ENCODE measurements at regions not wholly inside any gene's neighbourhood (a gene's known extent, or its start where the extent isn't known, plus 50 kb on each side); places are given as distances from the start of the nearest gene placed in this dataset.

DNA sequence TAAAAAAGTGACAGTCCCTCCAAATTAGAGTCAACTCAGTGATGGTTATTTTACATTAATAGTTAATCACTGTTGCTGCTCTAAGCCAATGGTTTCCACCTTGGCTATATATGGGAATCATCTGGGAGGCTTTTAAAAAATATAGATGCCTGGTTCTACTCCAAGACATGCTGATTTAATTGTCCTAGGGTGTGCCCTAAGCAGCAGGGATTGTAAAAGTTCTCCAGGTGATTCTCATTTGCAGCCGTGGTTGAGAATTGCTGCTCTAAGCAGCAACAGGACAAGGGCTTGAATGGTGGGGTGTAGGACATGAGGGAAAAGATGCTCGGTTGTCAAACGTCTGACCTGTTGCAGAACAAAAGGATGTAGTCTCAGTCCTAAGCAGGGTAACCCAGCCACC lies 405.1 kb upstream of the MCTP2 start:
- TF ChIP-seq, protein P1, sequence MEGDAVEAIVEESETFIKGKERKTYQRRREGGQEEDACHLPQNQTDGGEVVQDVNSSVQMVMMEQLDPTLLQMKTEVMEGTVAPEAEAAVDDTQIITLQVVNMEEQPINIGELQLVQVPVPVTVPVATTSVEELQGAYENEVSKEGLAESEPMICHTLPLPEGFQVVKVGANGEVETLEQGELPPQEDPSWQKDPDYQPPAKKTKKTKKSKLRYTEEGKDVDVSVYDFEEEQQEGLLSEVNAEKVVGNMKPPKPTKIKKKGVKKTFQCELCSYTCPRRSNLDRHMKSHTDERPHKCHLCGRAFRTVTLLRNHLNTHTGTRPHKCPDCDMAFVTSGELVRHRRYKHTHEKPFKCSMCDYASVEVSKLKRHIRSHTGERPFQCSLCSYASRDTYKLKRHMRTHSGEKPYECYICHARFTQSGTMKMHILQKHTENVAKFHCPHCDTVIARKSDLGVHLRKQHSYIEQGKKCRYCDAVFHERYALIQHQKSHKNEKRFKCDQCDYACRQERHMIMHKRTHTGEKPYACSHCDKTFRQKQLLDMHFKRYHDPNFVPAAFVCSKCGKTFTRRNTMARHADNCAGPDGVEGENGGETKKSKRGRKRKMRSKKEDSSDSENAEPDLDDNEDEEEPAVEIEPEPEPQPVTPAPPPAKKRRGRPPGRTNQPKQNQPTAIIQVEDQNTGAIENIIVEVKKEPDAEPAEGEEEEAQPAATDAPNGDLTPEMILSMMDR (IDR thresholded peaks at IDR 0.05; ENCODE audit: low read depth, low read length) = no peak
- DNase-seq (ENCODE audit: low read depth, low spot score) = no peak
- in situ Hi-C loops (cut with HindIII; ENCODE audit: low sequenced_read_pairs) = no loop called here
- H3K4me3 ChIP-seq (ENCODE audit: low read depth, low read length) = no peak overlapping the region

DNA sequence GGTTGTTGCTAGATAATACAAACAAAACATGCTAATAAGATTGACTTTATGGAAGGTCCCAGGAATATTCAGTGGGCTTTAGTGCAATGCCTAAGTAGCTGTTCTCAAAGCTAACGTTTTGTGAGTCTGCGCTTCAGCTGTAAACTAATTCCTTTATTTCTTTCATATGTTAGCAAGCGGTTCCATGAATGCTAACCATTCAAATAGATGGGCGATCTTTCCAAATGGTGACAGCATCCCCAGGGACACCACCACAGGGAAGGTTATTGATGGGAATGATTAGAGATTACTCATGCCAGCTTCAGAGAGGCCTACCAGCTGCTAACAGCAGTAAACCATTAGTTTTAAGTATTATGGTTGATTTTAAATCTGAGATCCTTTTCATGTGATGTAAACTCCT lies 405.7 kb upstream of the MCTP2 start:
- no peak overlapping the region for H3K4me3 ChIP-seq (ENCODE audit: low read depth, low read length)
- TF ChIP-seq, protein P1 (IDR thresholded peaks at IDR 0.05; ENCODE audit: low read depth, low read length) = no peak
- no peak for DNase-seq (ENCODE audit: low read depth, low spot score)
- in situ Hi-C loops (cut with HindIII; ENCODE audit: low sequenced_read_pairs) = no loop called here

DNA sequence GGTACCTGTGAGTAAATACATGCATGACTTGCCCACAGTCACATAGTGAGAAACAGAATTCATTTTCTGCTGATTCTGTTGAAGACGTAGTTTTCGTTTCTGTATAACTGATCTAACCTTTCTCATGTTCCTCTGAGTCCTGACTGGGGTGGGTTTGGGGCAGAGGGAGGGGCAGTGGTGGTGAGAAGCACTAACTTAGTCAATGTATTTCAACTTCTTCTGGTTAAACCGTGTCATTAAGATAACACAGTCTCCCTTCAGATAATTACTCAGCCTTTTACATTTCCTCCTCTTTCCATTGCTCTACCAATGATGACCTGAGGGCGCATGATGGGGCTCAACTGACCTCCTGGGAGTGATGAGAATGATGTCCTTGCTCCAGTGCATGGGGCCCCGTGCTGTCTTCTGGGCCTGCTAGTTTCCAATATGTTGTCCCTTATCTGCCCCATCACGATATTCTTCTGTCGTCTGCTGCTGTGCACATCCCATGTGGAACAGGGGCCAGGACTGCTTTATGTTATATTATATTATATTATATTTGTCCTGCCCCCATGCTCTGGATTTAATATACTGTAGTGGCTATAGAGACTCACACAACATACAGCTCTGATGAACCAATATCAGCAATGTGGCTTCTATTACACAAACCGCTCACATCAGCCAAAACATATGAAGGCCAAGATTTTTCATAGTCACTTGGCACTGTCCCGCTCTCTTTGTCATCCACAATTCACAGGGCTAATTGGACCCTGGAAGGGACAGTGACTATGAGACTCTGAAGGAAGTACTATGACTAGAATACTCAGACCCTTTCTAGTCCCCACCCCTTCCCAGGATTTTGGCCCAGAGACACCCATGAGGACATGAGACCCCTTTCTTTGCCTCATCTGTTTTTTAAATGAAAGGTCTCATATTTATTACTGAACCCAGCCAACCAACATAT lies 407.1 kb upstream of the MCTP2 start:
- in situ Hi-C loops (cut with HindIII; ENCODE audit: low sequenced_read_pairs) = no loop called here
- H3K4me3 ChIP-seq (ENCODE audit: low read depth, low read length) = no peak overlapping the region
- DNase-seq (ENCODE audit: low read depth, low spot score) = no peak
- TF ChIP-seq, protein P1 (IDR thresholded peaks at IDR 0.05; ENCODE audit: low read depth, low read length) = no peak

DNA sequence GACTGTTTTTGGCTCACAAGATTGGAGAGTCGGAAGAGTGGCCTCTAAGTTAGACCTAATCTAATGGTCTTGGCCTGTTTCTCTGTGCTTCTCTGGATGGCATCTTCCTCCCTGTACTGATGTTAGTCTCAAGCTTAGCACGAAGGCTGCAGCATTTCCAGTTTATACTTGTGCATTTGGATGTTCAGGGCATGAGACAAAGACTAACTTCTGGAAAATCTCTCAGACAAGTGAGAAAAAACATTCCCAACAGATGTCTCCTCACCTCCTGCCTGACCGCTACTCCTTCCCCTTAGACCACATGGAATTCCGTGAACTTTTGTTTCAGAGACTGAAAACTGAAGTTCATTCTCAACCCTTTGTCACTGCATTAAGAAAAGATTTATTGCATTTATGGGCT lies 410.8 kb upstream of the MCTP2 start:
- no peak for DNase-seq (ENCODE audit: low read depth, low spot score)
- TF ChIP-seq, protein P1 (IDR thresholded peaks at IDR 0.05; ENCODE audit: low read depth, low read length) = no peak
- H3K4me3 ChIP-seq (ENCODE audit: low read depth, low read length) = no peak overlapping the region
- in situ Hi-C loops (cut with HindIII; ENCODE audit: low sequenced_read_pairs) = no loop called here

DNA sequence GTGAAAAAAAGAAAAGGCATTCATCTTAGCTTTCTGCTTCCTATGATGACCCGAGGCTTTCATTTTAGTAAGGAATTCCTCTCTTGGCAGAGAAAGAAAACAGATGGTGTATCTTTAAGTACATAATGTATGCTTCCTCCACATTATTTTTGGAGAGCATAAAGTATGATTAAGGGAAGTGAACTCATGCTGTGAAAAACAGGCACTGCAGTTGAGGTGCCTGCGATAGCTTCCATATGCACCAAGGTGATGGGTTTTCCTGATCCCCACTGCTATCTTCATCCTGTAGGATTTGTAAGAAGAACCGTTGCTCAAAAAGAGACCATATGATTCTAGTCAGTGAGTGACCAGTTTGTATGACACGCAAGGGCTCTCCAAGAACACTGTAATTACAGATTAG lies 411.5 kb upstream of the MCTP2 start:
- TF ChIP-seq, protein P1 (IDR thresholded peaks at IDR 0.05; ENCODE audit: low read depth, low read length) = no peak
- no peak for DNase-seq (ENCODE audit: low read depth, low spot score)
- in situ Hi-C loops (cut with HindIII; ENCODE audit: low sequenced_read_pairs) = no loop called here
- no peak overlapping the region for H3K4me3 ChIP-seq (ENCODE audit: low read depth, low read length)

DNA sequence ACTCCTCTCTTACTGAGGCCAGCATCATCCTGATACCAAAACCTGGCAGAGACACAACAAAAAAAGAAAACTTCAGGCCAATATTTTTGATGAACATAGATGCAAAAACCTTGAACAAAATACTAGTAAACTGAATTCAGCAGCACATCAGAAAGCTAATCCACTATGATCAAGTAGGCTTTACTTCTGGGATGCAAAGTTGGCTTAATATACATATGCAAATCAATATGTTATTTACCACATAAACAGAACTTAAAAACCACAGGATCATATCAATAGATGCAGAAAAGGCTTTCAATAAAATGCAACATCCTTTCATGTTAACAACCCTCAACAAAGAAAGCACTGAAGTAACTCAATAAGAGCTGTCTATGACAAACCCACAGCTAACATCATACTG lies 414.5 kb upstream of the MCTP2 start:
- no peak for DNase-seq (ENCODE audit: low read depth, low spot score)
- in situ Hi-C loops (cut with HindIII; ENCODE audit: low sequenced_read_pairs) = no loop called here
- TF ChIP-seq, protein P1 (IDR thresholded peaks at IDR 0.05; ENCODE audit: low read depth, low read length) = no peak
- H3K4me3 ChIP-seq (ENCODE audit: low read depth, low read length) = no peak overlapping the region
